Choroid plexus epithelial cell (primary cell): ENCODE measurements at regions not wholly inside any gene's neighbourhood (a gene's known extent, or its start where the extent isn't known, plus 50 kb on each side); places are given as distances from the start of the nearest gene placed in this dataset.

Source experiments
- DNase-seq: peaks from one replicate; pipeline ENCODE4 v3.0.0-alpha.2; 2010; ENCODE audit warnings: low read depth
- H3K4me3 ChIP-seq: 2 replicates; pipeline ENCODE4 v1.5.1; 2011; ENCODE audit warnings: low read depth, mild to moderate bottlenecking, control low read depth, low read length, moderate library complexity
- CTCF ChIP-seq: conservative IDR thresholded peaks from 2 replicates; pipeline ENCODE4 v1.5.1; 2011; ENCODE audit warnings: low read depth, mild to moderate bottlenecking, control low read depth, inconsistent platforms, low read length, moderate library complexity

- no peak for TF ChIP-seq CTCF
- no peak overlapping the region for H3K4me3 ChIP-seq
- DNase-seq = no peak
Measured at GRCh38 chr4:53674903-53675302, 83.6 kb upstream of the LNX1 start.

- TF ChIP-seq CTCF = no peak
- no peak overlapping the region for H3K4me3 ChIP-seq
- DNase-seq = no peak
Measured at GRCh38 chr4:53672873-53673272, 81.6 kb upstream of the LNX1 start.

- DNase-seq = no peak
- no peak overlapping the region for H3K4me3 ChIP-seq
- no peak for TF ChIP-seq CTCF
Measured at GRCh38 chr4:53671757-53672156, 80.5 kb upstream of the LNX1 start.

GRCh38 chr4:53659737-53660136, 68.5 kb upstream of the LNX1 start:
- no peak overlapping the region for H3K4me3 ChIP-seq
- no peak for DNase-seq

GRCh38 chr4:53659112-53659511, 67.8 kb upstream of the LNX1 start:
- H3K4me3 ChIP-seq = no peak overlapping the region
- no peak for DNase-seq
- TF ChIP-seq CTCF = no peak

More at GRCh38 chr4:53659737-53660136, 68.5 kb upstream of the LNX1 start:
- no peak for TF ChIP-seq CTCF

GRCh38 chr4:53658029-53658428, 66.7 kb upstream of the LNX1 start:
- no peak for TF ChIP-seq CTCF
- DNase-seq = no peak
- H3K4me3 ChIP-seq = no peak overlapping the region

- TF ChIP-seq CTCF = peak; percentile 70
- peak; percentile 42 for DNase-seq
- H3K4me3 ChIP-seq = no peak overlapping the region
Measured at GRCh38 chr4:53656421-53656981, 65.2 kb upstream of the LNX1 start.
